ENCODE measurements at regions not wholly inside any gene's neighbourhood (a gene's known extent, or its start where the extent isn't known, plus 50 kb on each side); places are given as distances from the start of the nearest gene placed in this dataset.
A peak's percentile ranks its signal among the peaks of the same experiment; 100 is the strongest.

DNA sequence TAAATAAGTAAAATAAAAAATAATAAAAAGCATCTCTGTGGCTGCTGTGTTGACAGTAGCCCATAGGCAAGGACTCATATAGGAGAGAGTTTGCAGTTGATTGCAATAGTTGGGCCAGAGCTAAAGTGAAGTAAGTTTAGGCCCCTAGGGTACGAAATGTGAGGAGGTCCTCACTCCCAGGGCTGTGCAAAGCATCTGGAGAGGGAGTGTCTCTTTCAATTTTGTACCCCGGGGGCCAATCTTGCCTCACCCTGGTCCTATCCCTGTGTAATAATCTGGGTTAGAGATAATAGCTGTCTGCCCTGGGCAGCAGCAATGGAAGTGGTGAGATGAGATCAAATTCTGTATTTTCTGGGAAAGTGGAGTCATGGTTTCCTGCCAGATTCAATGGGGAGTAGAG lies 365.7 kb downstream of the GATA3 start:
- H3K4me3 Mint-ChIP-seq (ENCODE audit: low read depth): no peak overlapping the region
- no peaks in the 10 kb centered on the region for H3K9me3 Mint-ChIP-seq (ENCODE audit: low read depth)
- peaks cover 12% of the 10 kb centered on the region for H3K4me1 Mint-ChIP-seq (ENCODE audit: low read depth)
- H3K27ac Mint-ChIP-seq: no peak overlapping the region
- TF ChIP-seq, protein P1, sequence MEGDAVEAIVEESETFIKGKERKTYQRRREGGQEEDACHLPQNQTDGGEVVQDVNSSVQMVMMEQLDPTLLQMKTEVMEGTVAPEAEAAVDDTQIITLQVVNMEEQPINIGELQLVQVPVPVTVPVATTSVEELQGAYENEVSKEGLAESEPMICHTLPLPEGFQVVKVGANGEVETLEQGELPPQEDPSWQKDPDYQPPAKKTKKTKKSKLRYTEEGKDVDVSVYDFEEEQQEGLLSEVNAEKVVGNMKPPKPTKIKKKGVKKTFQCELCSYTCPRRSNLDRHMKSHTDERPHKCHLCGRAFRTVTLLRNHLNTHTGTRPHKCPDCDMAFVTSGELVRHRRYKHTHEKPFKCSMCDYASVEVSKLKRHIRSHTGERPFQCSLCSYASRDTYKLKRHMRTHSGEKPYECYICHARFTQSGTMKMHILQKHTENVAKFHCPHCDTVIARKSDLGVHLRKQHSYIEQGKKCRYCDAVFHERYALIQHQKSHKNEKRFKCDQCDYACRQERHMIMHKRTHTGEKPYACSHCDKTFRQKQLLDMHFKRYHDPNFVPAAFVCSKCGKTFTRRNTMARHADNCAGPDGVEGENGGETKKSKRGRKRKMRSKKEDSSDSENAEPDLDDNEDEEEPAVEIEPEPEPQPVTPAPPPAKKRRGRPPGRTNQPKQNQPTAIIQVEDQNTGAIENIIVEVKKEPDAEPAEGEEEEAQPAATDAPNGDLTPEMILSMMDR (IDR thresholded peaks at IDR 0.05; ENCODE audit: unreplicated experiment): no peak
- H3K36me3 Mint-ChIP-seq (ENCODE audit: insufficient read depth): no peaks in the 10 kb centered on the region
- no peak for DNase-seq (ENCODE audit: low spot score, unreplicated experiment)
- H3K27me3 Mint-ChIP-seq: peaks cover 78% of the 10 kb centered on the region

DNA sequence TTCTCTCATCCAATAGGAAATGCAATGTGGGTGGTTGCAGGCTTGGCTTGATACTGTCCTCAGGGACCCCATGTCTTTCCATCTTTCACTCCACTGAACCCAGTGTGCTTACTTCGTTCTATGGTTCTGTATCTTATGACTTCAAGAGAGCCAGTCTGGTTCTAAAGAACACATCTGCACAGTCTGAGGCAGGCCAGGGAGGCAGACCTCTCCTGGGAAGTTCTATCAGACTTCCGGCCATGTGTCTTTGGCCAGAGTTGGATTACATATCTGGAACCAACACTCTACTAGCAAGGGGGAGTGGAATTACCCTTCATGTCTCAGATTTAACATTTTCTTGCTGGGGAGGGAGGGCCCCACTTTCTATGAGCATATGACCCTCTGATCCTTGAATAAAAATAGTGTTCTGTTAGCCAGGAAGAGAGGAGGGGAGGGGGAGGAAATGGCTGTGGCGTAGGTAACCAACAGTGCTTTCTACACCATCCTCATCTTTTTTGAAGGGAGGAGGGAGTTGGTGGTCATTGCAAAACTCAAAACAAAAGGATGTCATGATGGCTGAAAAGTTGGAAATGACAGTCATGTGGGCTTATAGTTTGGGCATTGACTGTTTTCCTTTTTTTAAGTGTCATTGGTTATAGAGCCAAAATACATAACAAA lies 370.2 kb downstream of the GATA3 start:
- Mint-ChIP-seq H3K4me1 (ENCODE audit: low read depth) (no peaks in the 10 kb centered on the region), H3K27me3 (peaks cover 76% of the 10 kb centered on the region), H3K9me3 (ENCODE audit: low read depth) (no peaks in the 10 kb centered on the region), H3K36me3 (ENCODE audit: insufficient read depth) (no peaks in the 10 kb centered on the region), H3K4me3 (ENCODE audit: low read depth) (no peak overlapping the region), H3K27ac (no peak overlapping the region)
- no peak for DNase-seq (ENCODE audit: low spot score, unreplicated experiment)
- TF ChIP-seq, protein P1 (IDR thresholded peaks at IDR 0.05; ENCODE audit: unreplicated experiment): no peak

DNA sequence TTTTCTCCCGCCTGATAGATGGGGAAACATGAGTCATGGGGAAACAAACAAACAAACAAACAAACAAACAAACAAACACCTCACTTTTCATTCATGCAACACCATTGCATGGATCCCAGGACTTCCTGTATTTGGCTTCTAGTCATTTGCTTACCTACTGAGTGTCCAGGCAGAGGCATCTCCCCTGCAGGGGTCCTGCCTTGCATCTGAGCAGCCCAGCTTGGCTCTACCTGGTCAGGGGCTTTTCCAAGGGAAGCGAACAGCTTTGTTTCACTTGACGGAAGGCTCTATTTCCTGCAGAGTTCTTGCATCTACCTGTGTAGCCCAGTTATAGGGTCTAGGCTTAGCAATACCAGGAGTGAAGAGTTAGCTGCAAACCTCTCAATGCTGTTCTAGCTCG lies 374.2 kb downstream of the GATA3 start:
- no peak for DNase-seq (ENCODE audit: low spot score, unreplicated experiment)
- TF ChIP-seq, protein P1 (IDR thresholded peaks at IDR 0.05; ENCODE audit: unreplicated experiment): no peak
- peaks cover 4% of the 10 kb centered on the region for H3K4me1 Mint-ChIP-seq (ENCODE audit: low read depth)
- H3K27ac Mint-ChIP-seq: no peak overlapping the region
- H3K27me3 Mint-ChIP-seq: peaks cover 79% of the 10 kb centered on the region
- H3K9me3 Mint-ChIP-seq (ENCODE audit: low read depth): no peaks in the 10 kb centered on the region
- H3K36me3 Mint-ChIP-seq (ENCODE audit: insufficient read depth): no peaks in the 10 kb centered on the region
- H3K4me3 Mint-ChIP-seq (ENCODE audit: low read depth): no peak overlapping the region

DNA sequence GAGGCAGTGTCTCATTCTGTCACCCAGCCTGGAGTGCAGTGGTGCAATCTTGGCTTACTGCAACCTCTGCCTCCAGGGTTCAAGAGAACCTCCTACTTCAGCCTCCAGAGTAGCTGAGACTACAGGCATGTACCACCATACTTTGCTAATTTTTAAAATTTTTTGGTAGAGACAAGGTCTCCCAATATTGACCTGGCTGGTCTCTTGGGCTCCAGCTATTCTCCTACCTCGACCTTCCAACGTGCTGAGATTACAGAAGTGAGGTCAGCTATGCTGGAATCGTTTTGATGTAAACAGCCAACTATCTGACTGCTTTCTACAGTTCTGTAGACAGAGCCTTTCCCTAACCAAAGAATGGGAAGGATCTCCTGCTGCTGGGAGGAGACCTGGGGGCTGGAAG lies 375.8 kb downstream of the GATA3 start:
- DNase-seq (ENCODE audit: low spot score, unreplicated experiment): no peak
- H3K27me3 Mint-ChIP-seq: peaks cover 82% of the 10 kb centered on the region
- H3K4me3 Mint-ChIP-seq (ENCODE audit: low read depth): no peak overlapping the region
- H3K27ac Mint-ChIP-seq: no peak overlapping the region
- H3K36me3 Mint-ChIP-seq (ENCODE audit: insufficient read depth): no peaks in the 10 kb centered on the region
- H3K4me1 Mint-ChIP-seq (ENCODE audit: low read depth): peaks cover 4% of the 10 kb centered on the region
- H3K9me3 Mint-ChIP-seq (ENCODE audit: low read depth): no peaks in the 10 kb centered on the region
- TF ChIP-seq, protein P1 (IDR thresholded peaks at IDR 0.05; ENCODE audit: unreplicated experiment): no peak

DNA sequence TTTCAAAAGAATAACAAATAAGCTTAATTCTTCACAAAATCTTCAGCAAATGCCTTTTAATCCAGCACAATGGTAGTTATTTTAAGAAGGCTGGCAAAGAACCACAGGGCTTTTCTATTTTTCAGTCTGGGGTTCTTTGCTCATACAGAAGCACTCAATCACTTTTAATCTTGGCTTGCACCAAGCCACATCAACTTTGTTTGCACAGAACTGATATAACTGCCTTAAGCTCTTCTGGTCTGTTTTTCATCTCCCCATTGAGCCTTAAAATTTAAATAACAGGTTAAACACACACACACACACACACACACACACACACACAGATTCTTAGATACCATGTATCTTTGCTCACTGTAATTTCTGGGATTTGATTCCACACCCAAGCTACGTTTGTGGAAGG lies 377.0 kb downstream of the GATA3 start:
- peaks cover 4% of the 10 kb centered on the region for H3K4me1 Mint-ChIP-seq (ENCODE audit: low read depth)
- peaks cover 82% of the 10 kb centered on the region for H3K27me3 Mint-ChIP-seq
- no peaks in the 10 kb centered on the region for H3K36me3 Mint-ChIP-seq (ENCODE audit: insufficient read depth)
- no peaks in the 10 kb centered on the region for H3K9me3 Mint-ChIP-seq (ENCODE audit: low read depth)
- H3K4me3 Mint-ChIP-seq (ENCODE audit: low read depth): no peak overlapping the region
- H3K27ac Mint-ChIP-seq: peak overlapping the region; percentile 46
- DNase-seq (ENCODE audit: low spot score, unreplicated experiment): no peak
- TF ChIP-seq, protein P1 (IDR thresholded peaks at IDR 0.05; ENCODE audit: unreplicated experiment): no peak

Measured in progenitor cell of endocrine pancreas (in vitro differentiated cells).